ENCODE measurements at regions not wholly inside any gene's neighbourhood (a gene's known extent, or its start where the extent isn't known, plus 50 kb on each side); places are given as distances from the start of the nearest gene placed in this dataset.
"Not testable (repeated sequence)": the region's sequence is repeated elsewhere in the genome, so short reads cannot be mapped to it uniquely, and the experiment has no call there.

DNA sequence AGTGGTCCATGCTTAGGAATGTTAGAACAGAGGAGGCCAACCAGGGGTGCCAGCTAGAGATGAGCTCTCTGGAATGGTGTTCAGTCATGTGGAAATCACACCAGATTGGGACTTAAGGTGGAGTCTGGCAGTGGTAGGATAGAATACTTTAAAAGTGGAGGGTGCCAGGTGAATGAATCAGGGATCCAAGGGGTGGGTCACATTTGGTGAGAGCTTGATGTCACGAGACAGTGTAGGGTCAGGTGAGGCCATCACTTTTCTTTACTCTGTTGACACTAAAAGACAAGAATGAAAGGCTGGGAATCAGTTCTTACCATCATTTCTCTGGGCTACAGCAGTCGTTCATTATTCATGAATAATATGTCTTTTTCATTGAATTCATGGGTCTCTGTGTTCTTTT lies 73.8 kb upstream of the FAM153A start:
- H3K4me3 Mint-ChIP-seq; H3K4me1 ChIP-seq (ENCODE audit: control insufficient read depth, insufficient read depth, low read length); H3K27me3 ChIP-seq (ENCODE audit: control insufficient read depth, insufficient read depth, low read length); H3K36me3 Mint-ChIP-seq; H3K36me3 ChIP-seq (ENCODE audit: control insufficient read depth, insufficient read depth, low read length); H3K27ac ChIP-seq (ENCODE audit: low read length); H3K27me3 Mint-ChIP-seq (ENCODE audit: low read depth in 2 of 2); DNase-seq; H3K4me1 Mint-ChIP-seq; ATAC-seq; H3K9me3 ChIP-seq (ENCODE audit: control insufficient read depth, insufficient read depth, low read length); H3K27ac Mint-ChIP-seq; H3K4me3 ChIP-seq (ENCODE audit: low read length); intact Hi-C loops (cut with micrococcal nuclease); H3K9me3 Mint-ChIP-seq: not testable (repeated sequence)
- WGBS (ENCODE audit: insufficient coverage): no CpG with 5 or more reads among the region's 2 CpGs

DNA sequence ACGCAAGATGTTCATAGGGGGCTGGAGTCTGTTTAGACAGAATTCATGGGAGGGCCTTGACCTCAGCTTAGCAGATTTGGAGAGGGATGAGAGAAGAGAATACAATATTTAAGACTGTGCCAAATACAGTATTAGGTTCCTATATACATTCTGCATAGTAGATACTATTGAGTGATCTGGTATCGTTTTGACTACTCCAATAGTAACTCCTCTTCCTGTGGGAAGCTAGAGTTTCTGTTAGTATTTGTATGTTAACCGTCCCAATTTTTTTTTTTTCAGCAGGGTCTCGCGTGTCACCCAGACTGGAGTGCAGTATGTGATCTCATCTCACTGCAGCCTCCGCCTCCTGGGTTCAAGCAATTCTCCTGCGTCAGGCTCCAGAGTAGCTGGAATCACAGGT lies 65.2 kb upstream of the FAM153A start:
- DNase-seq; ATAC-seq; H3K36me3 Mint-ChIP-seq; H3K36me3 ChIP-seq (ENCODE audit: control insufficient read depth, insufficient read depth, low read length); intact Hi-C loops (cut with micrococcal nuclease); H3K27me3 ChIP-seq (ENCODE audit: control insufficient read depth, insufficient read depth, low read length); H3K9me3 Mint-ChIP-seq; H3K4me3 Mint-ChIP-seq; H3K27ac ChIP-seq (ENCODE audit: low read length); H3K4me1 ChIP-seq (ENCODE audit: control insufficient read depth, insufficient read depth, low read length); H3K27me3 Mint-ChIP-seq (ENCODE audit: low read depth in 2 of 2); H3K27ac Mint-ChIP-seq; H3K9me3 ChIP-seq (ENCODE audit: control insufficient read depth, insufficient read depth, low read length); H3K4me3 ChIP-seq (ENCODE audit: low read length); H3K4me1 Mint-ChIP-seq: not testable (repeated sequence)
- WGBS (ENCODE audit: insufficient coverage): 67% methylated on average over 1 of the region's 7 CpGs

DNA sequence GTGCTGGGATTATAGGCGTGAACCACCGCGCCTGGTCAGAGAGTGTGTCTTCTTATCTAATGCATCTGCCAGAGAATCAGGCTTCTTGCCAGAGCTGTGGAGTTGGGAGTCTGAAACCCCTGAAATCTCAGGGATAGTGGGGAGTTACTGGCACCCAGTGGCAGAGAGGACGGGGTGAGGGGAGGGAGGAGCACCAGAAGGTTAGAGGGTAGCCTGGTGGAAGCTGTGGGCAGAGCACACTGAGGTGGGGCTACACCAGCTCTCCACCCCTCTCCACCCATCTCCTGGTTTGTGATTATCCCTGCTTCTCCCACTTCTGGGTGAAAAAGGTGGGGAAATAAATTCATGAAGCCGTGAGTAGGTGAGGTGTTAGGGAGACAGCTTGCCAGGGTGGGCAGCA lies 63.9 kb upstream of the FAM153A start:
- H3K4me1 ChIP-seq (ENCODE audit: control insufficient read depth, insufficient read depth, low read length); H3K27ac Mint-ChIP-seq; H3K4me3 ChIP-seq (ENCODE audit: low read length); H3K9me3 ChIP-seq (ENCODE audit: control insufficient read depth, insufficient read depth, low read length); H3K4me3 Mint-ChIP-seq; H3K4me1 Mint-ChIP-seq; H3K27me3 Mint-ChIP-seq (ENCODE audit: low read depth in 2 of 2); H3K36me3 ChIP-seq (ENCODE audit: control insufficient read depth, insufficient read depth, low read length); H3K36me3 Mint-ChIP-seq; ATAC-seq; H3K27me3 ChIP-seq (ENCODE audit: control insufficient read depth, insufficient read depth, low read length); H3K9me3 Mint-ChIP-seq; intact Hi-C loops (cut with micrococcal nuclease); H3K27ac ChIP-seq (ENCODE audit: low read length): not testable (repeated sequence)
- peak in 1 of 2 donors; percentile 31 for DNase-seq
- no CpG with 5 or more reads among the region's 5 CpGs for WGBS (ENCODE audit: insufficient coverage)

DNA sequence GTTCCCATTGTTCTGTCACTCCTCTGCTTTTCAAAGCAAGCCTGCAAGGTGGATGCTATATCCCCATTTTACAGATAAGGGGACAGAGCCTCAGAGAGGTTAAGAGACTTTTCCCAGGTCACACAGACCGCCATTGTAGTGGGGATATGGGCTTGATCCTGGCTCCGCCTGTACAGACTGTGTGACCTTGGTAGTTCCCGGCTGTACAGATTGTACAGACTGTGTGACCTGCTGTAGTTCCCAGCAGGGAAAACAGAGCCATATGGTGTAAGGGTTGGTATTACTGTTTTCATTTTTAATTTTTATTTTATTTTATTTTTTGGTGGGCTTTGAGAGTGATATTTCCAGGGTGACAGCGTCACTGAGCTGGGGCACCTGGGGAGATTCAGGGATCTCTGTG lies 63.2 kb upstream of the FAM153A start:
- H3K27me3 ChIP-seq (ENCODE audit: control insufficient read depth, insufficient read depth, low read length); H3K4me3 Mint-ChIP-seq; DNase-seq; H3K4me1 Mint-ChIP-seq; H3K9me3 Mint-ChIP-seq; ATAC-seq; intact Hi-C loops (cut with micrococcal nuclease); H3K4me1 ChIP-seq (ENCODE audit: control insufficient read depth, insufficient read depth, low read length); H3K27ac Mint-ChIP-seq; H3K4me3 ChIP-seq (ENCODE audit: low read length); H3K9me3 ChIP-seq (ENCODE audit: control insufficient read depth, insufficient read depth, low read length); H3K27ac ChIP-seq (ENCODE audit: low read length); H3K36me3 ChIP-seq (ENCODE audit: control insufficient read depth, insufficient read depth, low read length); H3K27me3 Mint-ChIP-seq (ENCODE audit: low read depth in 2 of 2); H3K36me3 Mint-ChIP-seq: not testable (repeated sequence)
- 90% methylated on average over 1 of the region's 4 CpGs for WGBS (ENCODE audit: insufficient coverage)

DNA sequence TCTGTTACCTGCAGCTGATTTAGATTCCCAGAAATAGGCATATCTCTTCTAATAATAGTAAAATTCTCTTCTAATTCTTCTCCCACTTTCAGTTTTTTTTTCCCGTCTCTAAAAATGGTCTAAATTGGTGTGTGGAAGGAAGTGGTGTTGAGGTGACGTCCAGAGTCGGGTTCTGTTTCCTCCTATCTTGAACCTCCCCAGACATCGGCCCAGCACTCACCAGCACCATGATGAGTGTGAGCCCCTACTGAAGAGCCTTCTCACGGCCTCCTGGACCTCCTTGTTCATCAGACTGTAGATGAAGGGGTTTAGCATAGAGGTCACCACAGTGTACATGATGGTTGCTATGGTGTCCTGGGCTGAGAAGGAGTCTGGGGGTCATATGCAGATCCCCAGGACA lies 53.5 kb upstream of the FAM153A start:
- H3K4me3 Mint-ChIP-seq; intact Hi-C loops (cut with micrococcal nuclease); H3K36me3 ChIP-seq (ENCODE audit: control insufficient read depth, insufficient read depth, low read length); H3K9me3 ChIP-seq (ENCODE audit: control insufficient read depth, insufficient read depth, low read length); H3K4me3 ChIP-seq (ENCODE audit: low read length); H3K4me1 ChIP-seq (ENCODE audit: control insufficient read depth, insufficient read depth, low read length); H3K36me3 Mint-ChIP-seq; H3K27me3 Mint-ChIP-seq (ENCODE audit: low read depth in 2 of 2); H3K27ac ChIP-seq (ENCODE audit: low read length); H3K27me3 ChIP-seq (ENCODE audit: control insufficient read depth, insufficient read depth, low read length); H3K9me3 Mint-ChIP-seq; H3K27ac Mint-ChIP-seq: not testable (repeated sequence)
- H3K4me1 Mint-ChIP-seq: peaks cover 4 to 13% of the 10 kb centered on the region in 2 donors
- WGBS (ENCODE audit: insufficient coverage): no CpG with 5 or more reads among the region's 5 CpGs
- DNase-seq (peak in 1 of 2 donors; percentile 16), ATAC-seq (peak; percentile 21 to 92 (median 59))
